ENCODE measurements at regions not wholly inside any gene's neighbourhood (a gene's known extent, or its start where the extent isn't known, plus 50 kb on each side); places are given as distances from the start of the nearest gene placed in this dataset.
"Not testable (repeated sequence)": the region's sequence is repeated elsewhere in the genome, so short reads cannot be mapped to it uniquely, and the experiment has no call there.

DNA sequence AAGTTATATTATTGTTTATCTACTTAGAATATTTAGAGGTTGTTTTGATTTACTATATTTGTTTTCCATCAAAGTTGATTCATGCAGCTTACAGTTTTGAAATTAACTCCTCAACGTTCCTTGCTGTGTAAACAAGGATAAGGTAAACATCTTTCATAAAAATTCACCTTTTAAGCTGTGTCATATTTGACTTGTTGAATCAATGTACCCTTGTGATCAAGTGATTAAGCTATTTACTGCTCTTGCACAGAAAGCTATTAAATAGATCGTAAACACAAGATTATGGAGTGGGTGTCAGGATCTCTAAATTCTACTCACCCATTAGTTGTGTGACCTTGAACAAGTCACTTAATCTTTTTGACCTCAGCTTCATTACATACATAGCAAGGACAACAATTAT lies 2054.0 kb upstream of the NUDT12 start:
- Histone ChIP-seq H3K4me3 (no peak overlapping the region), H3K27me3 (no peaks in the 10 kb centered on the region), H3K36me3 (no peaks in the 10 kb centered on the region), H3K27ac (no peak overlapping the region), H3K9me3 (ENCODE audit: low read depth) (no peaks in the 10 kb centered on the region), H3K4me1 (ENCODE audit: low read depth) (no peaks in the 10 kb centered on the region)
- no peak for DNase-seq (ENCODE audit: low read depth in 1 of 2, low spot score in 1 of 2)
- TF ChIP-seq, protein P1, sequence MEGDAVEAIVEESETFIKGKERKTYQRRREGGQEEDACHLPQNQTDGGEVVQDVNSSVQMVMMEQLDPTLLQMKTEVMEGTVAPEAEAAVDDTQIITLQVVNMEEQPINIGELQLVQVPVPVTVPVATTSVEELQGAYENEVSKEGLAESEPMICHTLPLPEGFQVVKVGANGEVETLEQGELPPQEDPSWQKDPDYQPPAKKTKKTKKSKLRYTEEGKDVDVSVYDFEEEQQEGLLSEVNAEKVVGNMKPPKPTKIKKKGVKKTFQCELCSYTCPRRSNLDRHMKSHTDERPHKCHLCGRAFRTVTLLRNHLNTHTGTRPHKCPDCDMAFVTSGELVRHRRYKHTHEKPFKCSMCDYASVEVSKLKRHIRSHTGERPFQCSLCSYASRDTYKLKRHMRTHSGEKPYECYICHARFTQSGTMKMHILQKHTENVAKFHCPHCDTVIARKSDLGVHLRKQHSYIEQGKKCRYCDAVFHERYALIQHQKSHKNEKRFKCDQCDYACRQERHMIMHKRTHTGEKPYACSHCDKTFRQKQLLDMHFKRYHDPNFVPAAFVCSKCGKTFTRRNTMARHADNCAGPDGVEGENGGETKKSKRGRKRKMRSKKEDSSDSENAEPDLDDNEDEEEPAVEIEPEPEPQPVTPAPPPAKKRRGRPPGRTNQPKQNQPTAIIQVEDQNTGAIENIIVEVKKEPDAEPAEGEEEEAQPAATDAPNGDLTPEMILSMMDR (IDR thresholded peaks at IDR 0.05; ENCODE audit: low read depth, low read length): no peak

GRCh38 chr5:105602406-105602805 lies 2039.8 kb upstream of the NUDT12 start:
- H3K27me3 ChIP-seq; H3K9me3 ChIP-seq (ENCODE audit: low read depth); H3K36me3 ChIP-seq; H3K4me3 ChIP-seq; H3K27ac ChIP-seq; DNase-seq (ENCODE audit: low read depth in 1 of 2, low spot score in 1 of 2); H3K4me1 ChIP-seq (ENCODE audit: low read depth): not testable (repeated sequence)

DNA sequence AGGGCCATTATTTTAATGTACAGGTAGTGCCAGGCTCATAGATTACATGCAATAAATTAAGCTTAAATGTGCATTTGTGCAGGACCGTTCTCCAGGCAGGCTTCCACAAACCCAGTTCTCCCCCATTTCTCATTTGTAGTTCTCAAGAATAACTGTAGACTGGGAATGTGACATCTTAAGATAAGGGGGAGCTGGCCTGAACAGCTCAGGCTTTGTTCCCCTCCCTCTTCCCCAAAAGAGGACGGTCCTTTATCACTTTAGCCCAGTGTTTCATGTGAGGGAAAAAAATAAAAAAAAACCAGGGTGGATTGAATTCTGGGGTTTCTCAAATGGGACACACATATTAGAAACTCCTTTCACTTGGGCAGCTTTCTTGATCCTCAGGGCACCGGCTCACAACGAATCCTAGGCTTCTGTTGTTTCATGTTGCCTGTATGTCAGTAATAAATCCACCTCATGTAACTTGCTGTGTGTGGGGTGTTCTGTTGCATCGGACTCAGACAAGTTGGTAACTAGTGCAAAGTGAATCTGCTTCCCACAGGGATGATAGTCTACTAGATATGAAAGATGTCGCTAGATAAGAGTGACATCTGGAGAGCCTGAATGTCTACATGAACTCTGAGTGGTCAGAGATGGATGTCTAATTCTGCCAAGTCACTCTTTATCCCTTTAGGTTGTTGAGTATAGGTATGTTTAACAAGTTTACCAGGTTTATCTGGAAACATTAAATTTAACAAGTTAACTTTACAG lies 2030.6 kb upstream of the NUDT12 start:
- TF ChIP-seq, protein P1 (IDR thresholded peaks at IDR 0.05; ENCODE audit: low read depth, low read length): no peak
- no peaks in the 10 kb centered on the region for H3K27me3 ChIP-seq
- H3K36me3 ChIP-seq: no peaks in the 10 kb centered on the region
- no peaks in the 10 kb centered on the region for H3K9me3 ChIP-seq (ENCODE audit: low read depth)
- DNase-seq (ENCODE audit: low read depth in 1 of 2, low spot score in 1 of 2): no peak
- no peak overlapping the region for H3K4me3 ChIP-seq
- H3K4me1 ChIP-seq (ENCODE audit: low read depth): no peaks in the 10 kb centered on the region
- no peak overlapping the region for H3K27ac ChIP-seq

DNA sequence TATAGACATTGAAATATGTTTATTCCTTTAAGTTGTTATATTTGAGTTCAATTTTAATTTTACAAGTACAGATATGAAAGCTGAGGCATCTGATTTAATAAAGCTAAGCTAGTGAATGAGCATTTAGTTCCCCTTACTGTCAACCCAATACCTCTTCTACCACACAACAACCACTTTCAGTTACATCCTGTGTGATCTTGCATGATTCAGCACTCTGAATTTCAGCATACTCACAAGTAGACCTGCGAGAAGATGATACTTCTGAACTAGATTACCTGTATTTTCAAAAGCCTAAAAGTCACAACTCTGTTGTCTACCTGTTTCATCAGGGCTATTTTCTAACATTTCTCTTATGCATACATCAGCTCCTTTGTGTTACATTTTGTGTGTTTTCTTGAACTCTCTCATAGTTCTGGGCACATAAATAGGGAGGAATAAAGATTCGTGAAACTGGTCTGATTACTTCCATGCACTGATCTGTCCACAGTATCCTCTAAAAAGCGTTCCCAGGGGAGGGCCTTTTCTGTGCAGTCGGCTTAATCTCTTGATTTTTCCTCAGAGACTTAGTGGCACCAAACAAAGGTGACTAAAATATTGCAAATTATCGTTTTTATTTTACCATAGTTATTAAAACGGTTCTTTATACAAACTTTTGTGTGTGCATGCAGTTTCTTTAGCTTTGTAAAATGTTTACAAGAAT lies 2025.5 kb upstream of the NUDT12 start:
- DNase-seq (ENCODE audit: low read depth in 1 of 2, low spot score in 1 of 2): no peak
- no peak overlapping the region for H3K4me3 ChIP-seq
- no peak overlapping the region for H3K27ac ChIP-seq
- H3K4me1 ChIP-seq (ENCODE audit: low read depth): no peaks in the 10 kb centered on the region
- TF ChIP-seq, protein P1 (IDR thresholded peaks at IDR 0.05; ENCODE audit: low read depth, low read length): no peak
- no peaks in the 10 kb centered on the region for H3K27me3 ChIP-seq
- no peaks in the 10 kb centered on the region for H3K36me3 ChIP-seq
- no peaks in the 10 kb centered on the region for H3K9me3 ChIP-seq (ENCODE audit: low read depth)

GRCh38 chr5:105581988-105582690 lies 2019.5 kb upstream of the NUDT12 start:
- DNase-seq (ENCODE audit: low read depth in 1 of 2, low spot score in 1 of 2): no peak

More at GRCh38 chr5:105581988-105582690, 2019.5 kb upstream of the NUDT12 start:
- Histone ChIP-seq H3K4me3 (no peak overlapping the region), H3K9me3 (ENCODE audit: low read depth) (no peaks in the 10 kb centered on the region), H3K27me3 (no peaks in the 10 kb centered on the region), H3K4me1 (ENCODE audit: low read depth) (no peaks in the 10 kb centered on the region), H3K36me3 (no peaks in the 10 kb centered on the region), H3K27ac (no peak overlapping the region)
- TF ChIP-seq, protein P1 (IDR thresholded peaks at IDR 0.05; ENCODE audit: low read depth, low read length): no peak
